Thymus (tissue), 11 donors: ENCODE measurements at regions not wholly inside any gene's neighbourhood (a gene's known extent, or its start where the extent isn't known, plus 50 kb on each side); places are given as distances from the start of the nearest gene placed in this dataset.

Source experiments
- DNase-seq, 9 donors: peaks; one replicate each; pipeline ENCODE4 v3.0.0-alpha.2; 2013; ENCODE audit warnings: low spot score in 9 of 9, low read depth in 6 of 9, missing footprints in 1 of 9
- H3K27ac ChIP-seq, 2 donors: one replicate each; pipeline ENCODE4 v1.5.1; 2013; ENCODE audit warnings: control low read depth in 1 of 2, low read depth in 1 of 2, low read length in 1 of 2, mild to moderate bottlenecking in 1 of 2, moderate library complexity in 1 of 2
- H3K27me3 ChIP-seq, 2 donors: one replicate each; pipeline ENCODE4 v1.5.1; 2013; ENCODE audit warnings: low read length in 1 of 2; ENCODE audit not compliant: control insufficient read depth in 2 of 2, insufficient read depth in 1 of 2
- H3K36me3 ChIP-seq, 2 donors: one replicate each; pipeline ENCODE4 v1.5.1; 2013; ENCODE audit warnings: low read length in 1 of 2, mild to moderate bottlenecking in 1 of 2, moderate library complexity in 1 of 2; ENCODE audit not compliant: control insufficient read depth in 2 of 2, insufficient read depth in 2 of 2
- H3K4me1 ChIP-seq, 2 donors: one replicate each; pipeline ENCODE4 v1.5.1; 2013; ENCODE audit warnings: low read length in 2 of 2; ENCODE audit not compliant: control insufficient read depth in 2 of 2, insufficient read depth in 2 of 2
- H3K4me3 ChIP-seq, 2 donors: one replicate each; pipeline ENCODE4 v1.5.1; 2013; ENCODE audit warnings: low read length in 2 of 2, control low read depth in 1 of 2, mild to moderate bottlenecking in 1 of 2
- H3K9me3 ChIP-seq, 2 donors: one replicate each; pipeline ENCODE4 v1.5.1; 2013; ENCODE audit warnings: low read length in 1 of 2, mild to moderate bottlenecking in 1 of 2; ENCODE audit not compliant: control insufficient read depth in 2 of 2, insufficient read depth in 1 of 2
- WGBS: extraction: QIAGEN DNeasy Blood & Tissue Kit; methylation state at CpG from one replicate; pipeline ENCODE4 v1.1.7; 2013; 5-methylcytosine and 5-hydroxymethylcytosine counted together
- donor health status: healthy.

DNA sequence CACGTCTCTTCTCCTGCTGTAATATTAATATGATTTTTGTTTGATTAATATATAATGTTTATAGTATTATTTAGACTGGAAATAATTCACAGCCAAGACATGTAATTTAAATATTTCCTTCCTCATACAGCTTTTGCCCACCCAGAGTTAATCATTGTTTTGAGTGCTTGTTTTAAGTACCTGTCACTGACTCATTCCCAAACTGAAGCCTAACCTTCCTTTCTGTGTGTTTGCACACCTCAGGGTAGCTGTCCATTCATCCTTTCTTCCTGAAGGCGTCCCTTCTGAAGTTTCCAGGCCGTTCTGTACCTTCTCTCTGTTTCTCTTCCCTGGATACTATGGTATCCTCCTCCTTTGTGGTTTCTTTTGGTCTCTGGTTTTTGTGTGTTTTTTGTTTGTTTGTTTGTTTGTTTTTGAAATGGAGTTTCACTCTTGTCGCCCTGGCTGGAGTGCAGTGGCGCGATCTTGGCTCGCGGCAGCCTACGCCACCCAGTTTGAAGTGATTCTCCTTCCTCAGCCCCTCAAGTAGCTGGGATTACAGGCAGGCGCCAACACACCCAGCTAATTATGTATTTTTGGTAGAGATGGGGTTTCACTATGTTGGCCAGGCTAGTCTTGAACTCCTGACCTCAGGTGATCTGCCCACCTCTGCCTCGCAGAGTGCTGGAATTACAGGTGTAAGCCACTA is 312.4 kb downstream of the DOCK8 start:
- H3K27me3 ChIP-seq = no peaks in the 10 kb centered on the region
- no peak overlapping the region for H3K4me3 ChIP-seq
- DNase-seq = no peak
- H3K36me3 ChIP-seq = no peaks in the 10 kb centered on the region
- WGBS = 91% methylated on average over 11 of the region's 11 CpGs
- H3K27ac ChIP-seq = no peak overlapping the region
- H3K9me3 ChIP-seq = no peaks in the 10 kb centered on the region
- H3K4me1 ChIP-seq = no peaks in the 10 kb centered on the region

DNA sequence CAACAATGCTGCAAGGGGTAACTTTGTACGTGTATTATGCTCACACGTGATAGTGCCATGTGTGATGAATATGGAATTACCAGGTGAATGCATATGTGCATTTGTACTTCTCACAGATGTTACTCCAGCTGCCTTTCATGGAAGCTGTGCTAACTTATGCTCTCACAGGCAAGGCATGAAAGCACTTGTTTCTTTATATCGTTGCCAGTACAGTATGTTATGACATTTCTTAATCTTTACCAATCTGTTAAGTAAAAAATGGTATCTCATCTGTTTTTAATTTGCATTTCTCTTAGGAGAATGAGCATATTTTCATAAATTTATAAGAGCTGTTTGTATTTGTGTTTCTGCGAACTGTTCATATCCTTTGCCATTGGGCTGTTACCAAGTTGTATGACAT is 311.8 kb upstream of the DMRT1 start:
- Histone ChIP-seq H3K9me3 (no peaks in the 10 kb centered on the region), H3K27ac (no peak overlapping the region), H3K4me3 (no peak overlapping the region), H3K27me3 (no peaks in the 10 kb centered on the region), H3K4me1 (no peaks in the 10 kb centered on the region), H3K36me3 (no peaks in the 10 kb centered on the region)
- WGBS = 94% methylated on average over 4 of the region's 4 CpGs
- DNase-seq = no peak

- H3K27ac ChIP-seq = no peak overlapping the region
- no peaks in the 10 kb centered on the region for H3K4me1 ChIP-seq
- no peak overlapping the region for H3K4me3 ChIP-seq
- no peaks in the 10 kb centered on the region for H3K36me3 ChIP-seq
- H3K27me3 ChIP-seq = no peaks in the 10 kb centered on the region
- no peak for DNase-seq
- WGBS = 76% methylated on average over 3 of the region's 3 CpGs
- H3K9me3 ChIP-seq = no peaks in the 10 kb centered on the region
Measured at GRCh38 chr9:530681-531080, 310.8 kb upstream of the DMRT1 start.

- Histone ChIP-seq H3K27me3 (no peaks in the 10 kb centered on the region), H3K9me3 (no peaks in the 10 kb centered on the region), H3K4me1 (peaks cover 0 to 3% of the 10 kb centered on the region in 2 donors), H3K36me3 (no peaks in the 10 kb centered on the region), H3K27ac (no peak overlapping the region), H3K4me3 (no peak overlapping the region)
- WGBS = 95% methylated on average over 6 of the region's 6 CpGs
- DNase-seq = no peak
Measured at GRCh38 chr9:532707-533106, 308.8 kb upstream of the DMRT1 start.

GRCh38 chr9:534886-535285 is 306.6 kb upstream of the DMRT1 start:
- no peaks in the 10 kb centered on the region for H3K36me3 ChIP-seq
- 81% methylated on average over 4 of the region's 4 CpGs for WGBS
- H3K4me1 ChIP-seq = peaks cover 0 to 3% of the 10 kb centered on the region in 2 donors
- H3K4me3 ChIP-seq = no peak overlapping the region
- no peaks in the 10 kb centered on the region for H3K27me3 ChIP-seq
- DNase-seq = no peak
- no peaks in the 10 kb centered on the region for H3K9me3 ChIP-seq
- H3K27ac ChIP-seq = no peak overlapping the region

DNA sequence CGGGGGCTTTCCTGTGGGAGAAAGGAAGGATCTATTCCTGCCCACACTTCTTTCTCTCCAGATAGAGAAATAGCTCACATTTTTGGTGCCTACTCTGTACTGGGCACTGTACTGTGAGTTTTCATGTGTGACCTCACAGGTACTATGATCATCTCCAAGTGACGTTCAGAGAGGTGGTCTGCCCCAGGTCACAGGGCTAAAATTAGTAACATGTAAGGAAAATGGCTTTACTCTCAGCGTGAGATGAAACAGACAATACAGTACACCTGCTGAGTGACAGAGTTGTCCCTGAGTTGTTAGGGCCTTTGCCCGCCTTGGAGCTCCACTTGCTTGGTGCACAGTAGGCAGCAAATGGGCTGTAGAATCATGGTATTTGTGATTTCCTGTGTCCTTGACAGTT is 306.1 kb upstream of the DMRT1 start:
- DNase-seq = no peak
- Histone ChIP-seq H3K27me3 (no peaks in the 10 kb centered on the region), H3K36me3 (no peaks in the 10 kb centered on the region), H3K9me3 (no peaks in the 10 kb centered on the region), H3K4me3 (no peak overlapping the region), H3K27ac (no peak overlapping the region), H3K4me1 (peaks cover 0 to 3% of the 10 kb centered on the region in 2 donors)
- 93% methylated on average over 4 of the region's 4 CpGs for WGBS

GRCh38 chr9:536597-537511 is 304.6 kb upstream of the DMRT1 start:
- Histone ChIP-seq H3K4me3 (no peak overlapping the region), H3K36me3 (no peaks in the 10 kb centered on the region), H3K27ac (peak overlapping the region; percentile 18 to 53), H3K27me3 (no peaks in the 10 kb centered on the region), H3K4me1 (peaks cover 0 to 3% of the 10 kb centered on the region in 2 donors), H3K9me3 (no peaks in the 10 kb centered on the region)
- peak in 1 of 9 donors; percentile 19 for DNase-seq
- 89% methylated on average over 11 of the region's 11 CpGs for WGBS

- Histone ChIP-seq H3K4me3 (no peak overlapping the region), H3K4me1 (no peaks in the 10 kb centered on the region), H3K27me3 (no peaks in the 10 kb centered on the region), H3K27ac (no peak overlapping the region), H3K36me3 (no peaks in the 10 kb centered on the region), H3K9me3 (no peaks in the 10 kb centered on the region)
- no peak for DNase-seq
- 79% methylated on average over 4 of the region's 4 CpGs for WGBS
Measured at GRCh38 chr9:543478-543877, 298.0 kb upstream of the DMRT1 start.

DNA sequence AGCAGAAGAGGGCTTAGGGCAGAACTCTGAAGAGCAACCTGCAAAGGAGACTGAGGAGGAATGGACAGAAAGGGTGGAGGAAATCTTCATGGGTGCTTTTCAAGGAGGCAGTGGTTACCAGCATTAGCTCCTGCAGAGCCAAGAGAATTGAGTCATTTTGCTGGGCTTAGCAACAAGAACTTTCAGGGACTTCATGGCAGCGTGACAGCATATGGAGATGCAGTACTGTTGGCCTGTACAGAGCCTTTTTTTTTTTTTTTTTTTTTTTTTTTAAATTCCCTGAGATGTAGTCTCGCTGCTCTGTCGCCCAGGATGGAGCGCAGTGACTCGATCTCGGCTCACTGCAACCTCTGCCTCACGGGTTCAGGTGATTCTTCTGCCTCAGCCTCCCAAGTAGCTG is 296.0 kb upstream of the DMRT1 start:
- H3K36me3 ChIP-seq = no peaks in the 10 kb centered on the region
- H3K27ac ChIP-seq = no peak overlapping the region
- H3K9me3 ChIP-seq = no peaks in the 10 kb centered on the region
- no peaks in the 10 kb centered on the region for H3K4me1 ChIP-seq
- no peaks in the 10 kb centered on the region for H3K27me3 ChIP-seq
- no peak for DNase-seq
- no peak overlapping the region for H3K4me3 ChIP-seq
- 93% methylated on average over 7 of the region's 7 CpGs for WGBS
